ENCODE measurements at regions not wholly inside any gene's neighbourhood (a gene's known extent, or its start where the extent isn't known, plus 50 kb on each side); places are given as distances from the start of the nearest gene placed in this dataset.

- Mint-ChIP-seq H3K36me3 (no peaks in the 10 kb centered on the region), H3K4me3 (no peak overlapping the region), H3K4me1 (peaks cover 11% of the 10 kb centered on the region), H3K9me3 (no peaks in the 10 kb centered on the region), H3K27ac (no peak overlapping the region), H3K27me3 (ENCODE audit: low read depth) (peaks cover 13% of the 10 kb centered on the region)
- TF ChIP-seq CTCF (IDR thresholded peaks at IDR 0.05; ENCODE audit: unreplicated experiment), result no peak
- DNase-seq (ENCODE audit: low spot score in 2 of 2, unreplicated experiment in 2 of 2), result no peak
Observed at GRCh38 chr5:61649971-61650370, 317.9 kb downstream of the ZSWIM6 start.

- H3K36me3 Mint-ChIP-seq, result no peaks in the 10 kb centered on the region
- TF ChIP-seq CTCF (IDR thresholded peaks at IDR 0.05; ENCODE audit: unreplicated experiment), result no peak
- H3K27me3 Mint-ChIP-seq (ENCODE audit: low read depth), result peaks cover 16% of the 10 kb centered on the region
- H3K4me3 Mint-ChIP-seq, result no peak overlapping the region
- peaks cover 13% of the 10 kb centered on the region for H3K4me1 Mint-ChIP-seq
- DNase-seq (ENCODE audit: low spot score in 2 of 2, unreplicated experiment in 2 of 2), result no peak
- no peaks in the 10 kb centered on the region for H3K9me3 Mint-ChIP-seq
- H3K27ac Mint-ChIP-seq, result no peak overlapping the region
Observed at GRCh38 chr5:61650661-61651060, 318.6 kb downstream of the ZSWIM6 start.

GRCh38 chr5:61651195-61651594, 319.1 kb downstream of the ZSWIM6 start:
- no peak for DNase-seq (ENCODE audit: low spot score in 2 of 2, unreplicated experiment in 2 of 2)
- Mint-ChIP-seq H3K27me3 (ENCODE audit: low read depth) (peaks cover 21% of the 10 kb centered on the region), H3K27ac (no peak overlapping the region), H3K36me3 (no peaks in the 10 kb centered on the region), H3K4me3 (no peak overlapping the region), H3K4me1 (peaks cover 14% of the 10 kb centered on the region), H3K9me3 (no peaks in the 10 kb centered on the region)
- no peak for TF ChIP-seq CTCF (IDR thresholded peaks at IDR 0.05; ENCODE audit: unreplicated experiment)

DNA sequence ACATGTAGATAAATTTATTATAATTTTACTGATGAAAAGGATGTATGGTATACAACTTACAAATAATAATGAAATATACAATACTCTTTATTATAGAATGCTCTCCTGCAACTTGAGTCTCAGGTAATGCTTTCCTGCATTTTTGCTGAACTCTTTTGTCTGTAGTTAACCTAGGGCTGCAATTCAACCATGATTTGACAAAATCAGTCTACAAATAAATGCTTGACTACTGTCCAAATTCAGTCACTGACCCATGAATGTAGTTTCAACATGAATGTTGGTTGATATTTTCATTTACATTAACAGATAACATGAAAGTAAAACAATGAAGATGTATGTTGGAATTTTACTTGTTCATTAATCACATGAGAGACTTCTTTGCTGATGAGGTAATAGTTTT, 320.9 kb downstream of the ZSWIM6 start:
- TF ChIP-seq CTCF (IDR thresholded peaks at IDR 0.05; ENCODE audit: unreplicated experiment), result no peak
- peaks cover 26% of the 10 kb centered on the region for H3K27me3 Mint-ChIP-seq (ENCODE audit: low read depth)
- H3K4me1 Mint-ChIP-seq, result peaks cover 27% of the 10 kb centered on the region
- H3K36me3 Mint-ChIP-seq, result no peaks in the 10 kb centered on the region
- DNase-seq (ENCODE audit: low spot score in 2 of 2, unreplicated experiment in 2 of 2), result no peak
- H3K27ac Mint-ChIP-seq, result peak overlapping the region; percentile 31
- no peaks in the 10 kb centered on the region for H3K9me3 Mint-ChIP-seq
- no peak overlapping the region for H3K4me3 Mint-ChIP-seq

DNA sequence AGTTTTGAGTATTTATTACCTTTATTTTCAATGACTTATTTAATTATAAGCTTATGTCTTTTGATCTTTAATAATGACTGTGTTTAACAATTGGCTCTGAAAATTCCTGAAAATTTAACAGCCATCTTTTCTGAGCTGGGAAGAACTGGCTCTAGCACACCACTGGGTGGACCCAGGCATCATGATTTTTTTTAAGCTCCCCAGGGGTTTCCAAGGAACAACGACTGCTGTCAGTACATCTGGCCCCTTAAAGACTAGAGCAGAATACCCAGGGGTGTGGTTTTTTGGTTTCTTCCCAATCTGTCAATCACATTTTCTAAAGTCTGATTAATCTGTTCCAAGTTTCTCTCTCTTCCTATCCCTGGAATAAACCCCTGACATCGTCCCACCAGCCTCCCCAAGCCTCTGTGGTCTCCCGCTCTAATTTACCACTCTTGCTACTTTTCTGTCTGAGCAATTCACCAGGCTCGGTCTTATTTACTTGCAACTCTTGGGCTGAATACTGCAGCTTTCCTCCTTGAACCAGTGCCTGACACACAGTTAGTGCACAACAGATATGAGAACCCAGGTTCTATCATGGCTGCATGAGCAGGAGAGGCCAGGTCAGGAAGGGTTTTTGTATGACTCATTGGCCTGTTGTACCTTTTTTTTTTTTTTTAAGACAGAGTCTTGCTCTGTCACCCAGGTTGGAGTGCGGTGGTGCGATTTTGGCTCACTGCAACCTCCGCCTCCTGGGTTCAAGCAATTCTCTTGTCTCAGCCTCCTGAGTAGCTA, 321.9 kb downstream of the ZSWIM6 start:
- DNase-seq (ENCODE audit: low spot score in 2 of 2, unreplicated experiment in 2 of 2), result no peak
- H3K27ac Mint-ChIP-seq, result no peak overlapping the region
- peaks cover 21% of the 10 kb centered on the region for H3K27me3 Mint-ChIP-seq (ENCODE audit: low read depth)
- no peak for TF ChIP-seq CTCF (IDR thresholded peaks at IDR 0.05; ENCODE audit: unreplicated experiment)
- peaks cover 37% of the 10 kb centered on the region for H3K4me1 Mint-ChIP-seq
- H3K4me3 Mint-ChIP-seq, result no peak overlapping the region
- no peaks in the 10 kb centered on the region for H3K9me3 Mint-ChIP-seq
- no peaks in the 10 kb centered on the region for H3K36me3 Mint-ChIP-seq

Measured in mesothelial cell of epicardium (in vitro differentiated cells).